ENCODE measurements at regions not wholly inside any gene's neighbourhood (a gene's known extent, or its start where the extent isn't known, plus 50 kb on each side); places are given as distances from the start of the nearest gene placed in this dataset.

- Mint-ChIP-seq H3K4me3 (no peak overlapping the region), H3K27ac (no peak overlapping the region), H3K9me3 (ENCODE audit: insufficient read depth) (no peaks in the 10 kb centered on the region), H3K27me3 (no peaks in the 10 kb centered on the region), H3K4me1 (no peaks in the 10 kb centered on the region)
- Histone ChIP-seq H3K9me3 (ENCODE audit: control extremely low read depth in 1 of 3, control insufficient read depth in 2 of 3, insufficient read depth in 1 of 3, low read length in 2 of 3) (no peaks in the 10 kb centered on the region), H3K36me3 (replicated peaks in 1 of 2; ENCODE audit: control extremely low read depth in 1 of 2, control insufficient read depth in 1 of 2, extremely low read depth in 1 of 2, insufficient read depth in 2 of 2, low read length in 1 of 2) (no peaks in the 10 kb centered on the region), H3K79me2 (ENCODE audit: control insufficient read depth, insufficient read depth, low read length) (no peaks in the 10 kb centered on the region), H3K9ac (ENCODE audit: low read length) (no peak overlapping the region), H3K4me2 (replicated peaks; ENCODE audit: low read depth, low read length, poor library complexity, severe bottlenecking) (no peak overlapping the region), H3K4me1 (ENCODE audit: control insufficient read depth in 2 of 2, insufficient read depth in 2 of 2, low read length in 2 of 2) (no peaks in the 10 kb centered on the region), H4K20me1 (ENCODE audit: control insufficient read depth, insufficient read depth, low read length, poor library complexity, severe bottlenecking) (no peaks in the 10 kb centered on the region), H3K4me3 (ENCODE audit: control extremely low read depth in 1 of 5, extremely low read depth in 1 of 5, insufficient read depth in 1 of 5, low read depth in 2 of 5, low read length in 4 of 5) (no peak overlapping the region), H3K27me3 (replicated peaks in 1 of 4; ENCODE audit: control extremely low read depth in 1 of 4, control insufficient read depth in 3 of 4, insufficient read depth in 4 of 4, low read length in 3 of 4) (no peaks in the 10 kb centered on the region), H2AFZ (ENCODE audit: insufficient read depth, low read depth, low read length, poor library complexity, severe bottlenecking) (no peak overlapping the region), H3K27ac (ENCODE audit: low read length in 2 of 2) (no peak overlapping the region)
- no peak for DNase-seq
- ChIA-PET POLR2A (no interaction called here), CTCF (interaction anchor here (1.1 kb wide), 1 partner anchor 13 kb away, joined by 3 read pairs; no protein-coding TSS in a partner anchor)
- no CpG with 5 or more reads among the region's 2 CpGs for WGBS (ENCODE audit: insufficient coverage)
- TF ChIP-seq EZH2 (IDR thresholded peaks at IDR 0.05; ENCODE audit: borderline replicate concordance, insufficient read depth, low read depth, low read length, poor library complexity, severe bottlenecking) = no peak
- TF ChIP-seq CTCF (IDR thresholded peaks at IDR 0.05) = no peak
- ATAC-seq (ENCODE audit: low read depth) = no peak
- intact Hi-C loops (cut with micrococcal nuclease) = no loop called here
These were observed 1193.0 kb downstream of the SORCS1 start for GRCh38 chr10:105971460-105971859.

- Histone ChIP-seq H3K79me2 (ENCODE audit: control insufficient read depth, insufficient read depth, low read length) (no peaks in the 10 kb centered on the region), H3K9me3 (ENCODE audit: control extremely low read depth in 1 of 3, control insufficient read depth in 2 of 3, insufficient read depth in 1 of 3, low read length in 2 of 3) (no peaks in the 10 kb centered on the region), H3K36me3 (replicated peaks in 1 of 2; ENCODE audit: control extremely low read depth in 1 of 2, control insufficient read depth in 1 of 2, extremely low read depth in 1 of 2, insufficient read depth in 2 of 2, low read length in 1 of 2) (no peaks in the 10 kb centered on the region), H3K27me3 (replicated peaks in 1 of 4; ENCODE audit: control extremely low read depth in 1 of 4, control insufficient read depth in 3 of 4, insufficient read depth in 4 of 4, low read length in 3 of 4) (no peaks in the 10 kb centered on the region), H4K20me1 (ENCODE audit: control insufficient read depth, insufficient read depth, low read length, poor library complexity, severe bottlenecking) (no peaks in the 10 kb centered on the region), H2AFZ (ENCODE audit: insufficient read depth, low read depth, low read length, poor library complexity, severe bottlenecking) (no peak overlapping the region), H3K27ac (ENCODE audit: low read length in 2 of 2) (no peak overlapping the region), H3K4me3 (ENCODE audit: control extremely low read depth in 1 of 5, extremely low read depth in 1 of 5, insufficient read depth in 1 of 5, low read depth in 2 of 5, low read length in 4 of 5) (no peak overlapping the region), H3K4me1 (ENCODE audit: control insufficient read depth in 2 of 2, insufficient read depth in 2 of 2, low read length in 2 of 2) (no peaks in the 10 kb centered on the region), H3K4me2 (replicated peaks; ENCODE audit: low read depth, low read length, poor library complexity, severe bottlenecking) (no peak overlapping the region), H3K9ac (ENCODE audit: low read length) (no peak overlapping the region)
- ChIA-PET CTCF (no interaction called here), POLR2A (no interaction called here)
- TF ChIP-seq EZH2 (IDR thresholded peaks at IDR 0.05; ENCODE audit: borderline replicate concordance, insufficient read depth, low read depth, low read length, poor library complexity, severe bottlenecking) = no peak
- TF ChIP-seq CTCF (IDR thresholded peaks at IDR 0.05) = no peak
- DNase-seq (no peak), ATAC-seq (ENCODE audit: low read depth) (no peak)
- no peaks in the 10 kb centered on the region for H3K9me3 Mint-ChIP-seq (ENCODE audit: insufficient read depth)
- intact Hi-C loops (cut with micrococcal nuclease) = no loop called here
- no peaks in the 10 kb centered on the region for H3K27me3 Mint-ChIP-seq
- H3K27ac Mint-ChIP-seq = no peak overlapping the region
- H3K4me3 Mint-ChIP-seq = no peak overlapping the region
- 17% methylated on average over 1 of the region's 12 CpGs for WGBS (ENCODE audit: insufficient coverage)
- H3K4me1 Mint-ChIP-seq = no peaks in the 10 kb centered on the region
These were observed 1194.6 kb downstream of the SORCS1 start for GRCh38 chr10:105969884-105970377.

Data from B cell (primary cell).